ENCODE measurements at regions not wholly inside any gene's neighbourhood (a gene's known extent, or its start where the extent isn't known, plus 50 kb on each side); places are given as distances from the start of the nearest gene placed in this dataset.

DNA sequence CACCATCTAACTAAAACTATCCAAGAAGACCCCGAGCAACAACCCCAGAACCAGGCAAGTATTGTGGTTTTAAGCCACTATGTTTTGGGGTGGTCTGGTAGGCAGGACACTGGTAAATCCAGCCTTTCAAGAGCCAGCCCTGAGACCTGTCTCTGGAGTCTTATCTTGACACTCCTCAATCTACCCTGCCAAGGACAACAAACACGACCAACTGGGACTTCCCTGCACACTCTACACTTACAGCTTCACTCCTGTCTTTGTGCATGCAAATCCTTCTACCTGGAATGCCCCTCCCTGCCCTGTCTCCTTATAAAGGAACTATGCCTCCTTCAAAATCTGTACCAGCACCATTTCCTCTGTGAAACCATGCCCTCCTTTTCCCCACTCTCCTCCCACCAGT, 107.3 kb downstream of the RPL27A start:
- H3K36me3 ChIP-seq (ENCODE audit: insufficient read depth, low read length), result no peaks in the 10 kb centered on the region
- H3K9me2 ChIP-seq (replicated peaks; ENCODE audit: low read depth, low read length), result no peaks in the 10 kb centered on the region
- no peaks in the 10 kb centered on the region for H3K27me3 ChIP-seq (ENCODE audit: insufficient read depth, low read length, poor library complexity, severe bottlenecking)
- no peak overlapping the region for H3K4me3 ChIP-seq (ENCODE audit: low read length, poor library complexity, severe bottlenecking)
- no peaks in the 10 kb centered on the region for H3K79me2 ChIP-seq (ENCODE audit: insufficient read depth, low read length)
- no peak overlapping the region for H2AFZ ChIP-seq (ENCODE audit: low read length)
- H3K4me1 ChIP-seq (ENCODE audit: insufficient read depth, low read length, poor library complexity, severe bottlenecking), result peaks cover 32% of the 10 kb centered on the region
- no peaks in the 10 kb centered on the region for H4K20me1 ChIP-seq (ENCODE audit: insufficient read depth, low read length, poor library complexity, severe bottlenecking)
- TF ChIP-seq, protein P1, sequence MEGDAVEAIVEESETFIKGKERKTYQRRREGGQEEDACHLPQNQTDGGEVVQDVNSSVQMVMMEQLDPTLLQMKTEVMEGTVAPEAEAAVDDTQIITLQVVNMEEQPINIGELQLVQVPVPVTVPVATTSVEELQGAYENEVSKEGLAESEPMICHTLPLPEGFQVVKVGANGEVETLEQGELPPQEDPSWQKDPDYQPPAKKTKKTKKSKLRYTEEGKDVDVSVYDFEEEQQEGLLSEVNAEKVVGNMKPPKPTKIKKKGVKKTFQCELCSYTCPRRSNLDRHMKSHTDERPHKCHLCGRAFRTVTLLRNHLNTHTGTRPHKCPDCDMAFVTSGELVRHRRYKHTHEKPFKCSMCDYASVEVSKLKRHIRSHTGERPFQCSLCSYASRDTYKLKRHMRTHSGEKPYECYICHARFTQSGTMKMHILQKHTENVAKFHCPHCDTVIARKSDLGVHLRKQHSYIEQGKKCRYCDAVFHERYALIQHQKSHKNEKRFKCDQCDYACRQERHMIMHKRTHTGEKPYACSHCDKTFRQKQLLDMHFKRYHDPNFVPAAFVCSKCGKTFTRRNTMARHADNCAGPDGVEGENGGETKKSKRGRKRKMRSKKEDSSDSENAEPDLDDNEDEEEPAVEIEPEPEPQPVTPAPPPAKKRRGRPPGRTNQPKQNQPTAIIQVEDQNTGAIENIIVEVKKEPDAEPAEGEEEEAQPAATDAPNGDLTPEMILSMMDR (conservative IDR thresholded peaks at IDR 0.05; ENCODE audit: low read length), result no peak
- TF ChIP-seq EZH2phosphoT487 (IDR thresholded peaks at IDR 0.05; ENCODE audit: borderline replicate concordance), result no peak
- no peaks in the 10 kb centered on the region for H3K9me3 ChIP-seq (ENCODE audit: insufficient read depth, low read depth, low read length)
- no peaks in the 10 kb centered on the region for H3F3A ChIP-seq (ENCODE audit: low read depth)
- no peak overlapping the region for H3K9ac ChIP-seq (ENCODE audit: low read depth, low read length, poor library complexity, severe bottlenecking)
- H3K4me2 ChIP-seq (ENCODE audit: low read depth, low read length, poor library complexity, severe bottlenecking), result no peak overlapping the region

DNA sequence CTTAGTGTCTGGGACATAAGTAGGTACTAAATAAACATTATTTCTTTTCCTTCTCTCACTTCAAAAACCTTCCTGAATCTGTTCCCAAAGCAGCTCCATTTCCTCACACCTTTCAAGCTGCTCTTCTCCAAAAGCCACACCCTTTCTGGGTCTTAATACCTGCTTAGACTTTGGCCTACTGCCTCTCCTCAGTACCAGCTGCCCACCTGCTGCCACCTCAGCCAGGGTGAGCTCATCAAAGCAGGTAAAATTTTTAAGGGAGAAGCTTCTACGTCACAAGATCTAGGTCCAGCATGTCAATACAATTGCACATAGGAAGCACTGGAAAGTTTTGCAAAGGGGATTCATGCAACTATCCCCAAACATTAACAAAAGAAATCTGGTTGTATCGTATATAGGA, 108.4 kb downstream of the RPL27A start:
- Histone ChIP-seq H3K9ac (ENCODE audit: low read depth, low read length, poor library complexity, severe bottlenecking) (no peak overlapping the region), H2AFZ (ENCODE audit: low read length) (no peak overlapping the region), H3K27me3 (ENCODE audit: insufficient read depth, low read length, poor library complexity, severe bottlenecking) (no peaks in the 10 kb centered on the region), H3K4me1 (ENCODE audit: insufficient read depth, low read length, poor library complexity, severe bottlenecking) (peaks cover 32% of the 10 kb centered on the region), H3K9me3 (ENCODE audit: insufficient read depth, low read depth, low read length) (no peaks in the 10 kb centered on the region), H3K4me3 (ENCODE audit: low read length, poor library complexity, severe bottlenecking) (no peak overlapping the region), H3K9me2 (replicated peaks; ENCODE audit: low read depth, low read length) (no peaks in the 10 kb centered on the region), H4K20me1 (ENCODE audit: insufficient read depth, low read length, poor library complexity, severe bottlenecking) (no peaks in the 10 kb centered on the region), H3F3A (ENCODE audit: low read depth) (no peaks in the 10 kb centered on the region), H3K36me3 (ENCODE audit: insufficient read depth, low read length) (no peaks in the 10 kb centered on the region), H3K79me2 (ENCODE audit: insufficient read depth, low read length) (no peaks in the 10 kb centered on the region), H3K4me2 (ENCODE audit: low read depth, low read length, poor library complexity, severe bottlenecking) (no peak overlapping the region)
- no peak for TF ChIP-seq EZH2phosphoT487 (IDR thresholded peaks at IDR 0.05; ENCODE audit: borderline replicate concordance)
- TF ChIP-seq, protein P1 (conservative IDR thresholded peaks at IDR 0.05; ENCODE audit: low read length), result no peak

DNA sequence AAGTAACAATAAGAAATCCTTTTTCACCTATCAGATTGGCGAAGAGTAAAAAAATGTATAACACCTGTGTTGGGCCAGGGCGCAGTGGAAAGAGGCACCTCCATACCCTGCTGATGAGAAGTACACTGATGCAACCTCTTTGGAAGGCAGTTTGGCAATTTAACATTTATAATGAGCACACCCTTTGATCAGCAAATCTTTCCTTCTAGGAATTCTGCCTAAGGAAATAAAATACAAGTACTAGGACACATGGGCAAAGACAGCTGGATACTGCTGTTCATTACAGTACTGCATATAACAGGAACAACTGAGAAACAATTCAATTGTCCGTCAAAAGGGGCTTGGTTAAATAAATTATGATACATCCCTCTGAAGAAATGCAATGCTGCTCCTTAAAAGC, 110.1 kb downstream of the RPL27A start:
- no peaks in the 10 kb centered on the region for H3F3A ChIP-seq (ENCODE audit: low read depth)
- no peak overlapping the region for H3K4me2 ChIP-seq (ENCODE audit: low read depth, low read length, poor library complexity, severe bottlenecking)
- H2AFZ ChIP-seq (ENCODE audit: low read length), result no peak overlapping the region
- no peaks in the 10 kb centered on the region for H3K36me3 ChIP-seq (ENCODE audit: insufficient read depth, low read length)
- H4K20me1 ChIP-seq (ENCODE audit: insufficient read depth, low read length, poor library complexity, severe bottlenecking), result no peaks in the 10 kb centered on the region
- H3K4me3 ChIP-seq (ENCODE audit: low read length, poor library complexity, severe bottlenecking), result no peak overlapping the region
- H3K9ac ChIP-seq (ENCODE audit: low read depth, low read length, poor library complexity, severe bottlenecking), result no peak overlapping the region
- no peak for TF ChIP-seq EZH2phosphoT487 (IDR thresholded peaks at IDR 0.05; ENCODE audit: borderline replicate concordance)
- TF ChIP-seq, protein P1 (conservative IDR thresholded peaks at IDR 0.05; ENCODE audit: low read length), result no peak
- H3K9me3 ChIP-seq (ENCODE audit: insufficient read depth, low read depth, low read length), result no peaks in the 10 kb centered on the region
- no peaks in the 10 kb centered on the region for H3K27me3 ChIP-seq (ENCODE audit: insufficient read depth, low read length, poor library complexity, severe bottlenecking)
- no peaks in the 10 kb centered on the region for H3K79me2 ChIP-seq (ENCODE audit: insufficient read depth, low read length)
- H3K4me1 ChIP-seq (ENCODE audit: insufficient read depth, low read length, poor library complexity, severe bottlenecking), result peaks cover 18% of the 10 kb centered on the region
- H3K9me2 ChIP-seq (replicated peaks; ENCODE audit: low read depth, low read length), result no peaks in the 10 kb centered on the region
